Activated T-cell treated with anti-CD3 and anti-CD28 coated beads for 1 hour (primary cell): ENCODE measurements at regions not wholly inside any gene's neighbourhood (a gene's known extent, or its start where the extent isn't known, plus 50 kb on each side); places are given as distances from the start of the nearest gene placed in this dataset.

Experiments
- DNase-seq: peaks from one replicate; pipeline ENCODE4 v3.0.0-alpha.2; 2020; ENCODE audit warnings: low read depth

GRCh38 chr12:131573631-131574394 lies 137.1 kb upstream of the SFSWAP start:
- no peak for DNase-seq

- no peak for DNase-seq
These were observed 136.5 kb upstream of the SFSWAP start for GRCh38 chr12:131574395-131574771.

- no peak for DNase-seq
These were observed 135.5 kb upstream of the SFSWAP start for GRCh38 chr12:131575371-131575770.

- DNase-seq, result peak; percentile 18
These were observed 134.2 kb upstream of the SFSWAP start for GRCh38 chr12:131576734-131577133.

GRCh38 chr12:131577766-131578165 lies 133.1 kb upstream of the SFSWAP start:
- no peak for DNase-seq

- no peak for DNase-seq
These were observed 131.9 kb upstream of the SFSWAP start for GRCh38 chr12:131578828-131579470.

GRCh38 chr12:131583090-131583712 lies 127.7 kb upstream of the SFSWAP start:
- no peak for DNase-seq

- no peak for DNase-seq
These were observed 124.6 kb upstream of the SFSWAP start for GRCh38 chr12:131586269-131586668.

- DNase-seq, result no peak
These were observed 124.1 kb upstream of the SFSWAP start for GRCh38 chr12:131586761-131587160.

- no peak for DNase-seq
These were observed 123.3 kb upstream of the SFSWAP start for GRCh38 chr12:131587565-131587964.

GRCh38 chr12:131589221-131589897 lies 121.5 kb upstream of the SFSWAP start:
- no peak for DNase-seq

GRCh38 chr12:131589966-131590365 lies 120.9 kb upstream of the SFSWAP start:
- no peak for DNase-seq

- no peak for DNase-seq
These were observed 119.8 kb upstream of the SFSWAP start for GRCh38 chr12:131591136-131591535.

- DNase-seq, result no peak
These were observed 118.9 kb upstream of the SFSWAP start for GRCh38 chr12:131591714-131592709.

- no peak for DNase-seq
These were observed 117.9 kb upstream of the SFSWAP start for GRCh38 chr12:131592972-131593371.

- no peak for DNase-seq
These were observed 117.5 kb upstream of the SFSWAP start for GRCh38 chr12:131593406-131593805.

- DNase-seq, result no peak
These were observed 114.8 kb upstream of the SFSWAP start for GRCh38 chr12:131596115-131596514.

GRCh38 chr12:131597333-131597732 lies 113.6 kb upstream of the SFSWAP start:
- no peak for DNase-seq

- no peak for DNase-seq
These were observed 112.2 kb upstream of the SFSWAP start for GRCh38 chr12:131598717-131599116.

- no peak for DNase-seq
These were observed 111.4 kb upstream of the SFSWAP start for GRCh38 chr12:131599190-131600159.
